ENCODE measurements at regions not wholly inside any gene's neighbourhood (a gene's known extent, or its start where the extent isn't known, plus 50 kb on each side); places are given as distances from the start of the nearest gene placed in this dataset.

- Histone ChIP-seq H3K9ac (ENCODE audit: low read length) (no peak overlapping the region), H3K79me2 (ENCODE audit: insufficient read depth, low read length) (no peaks in the 10 kb centered on the region), H4K20me1 (ENCODE audit: insufficient read depth) (no peaks in the 10 kb centered on the region), H3K4me3 (replicated peaks in 1 of 2; ENCODE audit: low read depth in 1 of 2, low read length in 2 of 2) (no peak overlapping the region), H3K27me3 (ENCODE audit: insufficient read depth, low read length) (no peaks in the 10 kb centered on the region), H3K4me2 (ENCODE audit: low read length) (no peak overlapping the region), H3K36me3 (ENCODE audit: control insufficient read depth in 1 of 2, insufficient read depth in 2 of 2, low read length in 2 of 2) (no peaks in the 10 kb centered on the region), H3K9me2 (ENCODE audit: insufficient read depth) (no peaks in the 10 kb centered on the region; the same call in 1 of the 2 replicates), H3K27ac (ENCODE audit: low read depth, low read length) (no peak overlapping the region), H3K9me3 (ENCODE audit: control insufficient read depth in 1 of 2, insufficient read depth in 1 of 2, low read depth in 1 of 2, low read length in 2 of 2) (no peaks in the 10 kb centered on the region), H2AFZ (ENCODE audit: low read depth, low read length, poor library complexity, severe bottlenecking) (no peak overlapping the region), H3K4me1 (ENCODE audit: control insufficient read depth in 1 of 2, insufficient read depth in 2 of 2, low read length in 2 of 2) (no peaks in the 10 kb centered on the region)
- intact Hi-C loops (cut with micrococcal nuclease): no loop called here
- BruUV-seq (replicated peaks): no TSS peak
- ATAC-seq (no peak), DNase-seq (ENCODE audit: low read depth, low spot score) (no peak)
- CTCF ChIA-PET: no interaction called here
- TF ChIP-seq MAX (IDR thresholded peaks at IDR 0.05) (no peak), ELF1 (IDR thresholded peaks at IDR 0.05; ENCODE audit: borderline replicate concordance, low read depth) (no peak), RAD21 (IDR thresholded peaks at IDR 0.05; ENCODE audit: low read depth) (no peak), ZFX (IDR thresholded peaks at IDR 0.05) (no peak), ZBTB33 (IDR thresholded peaks at IDR 0.05; ENCODE audit: extremely low read depth, insufficient replicate concordance, low read length) (no peak), SIN3A (IDR thresholded peaks at IDR 0.05; ENCODE audit: low read depth) (no peak), POLR2A (IDR thresholded peaks at IDR 0.05; ENCODE audit: borderline replicate concordance, extremely low read depth, insufficient read depth, insufficient read length) (no peak), CTCF (IDR thresholded peaks at IDR 0.05 in 2 of 3, conservative IDR thresholded peaks at IDR 0.05 in 1 of 3; ENCODE audit: borderline replicate concordance in 1 of 3, insufficient read depth in 1 of 3, low read depth in 2 of 3, low read length in 2 of 3) (no peak), ZNF274 (IDR thresholded peaks at IDR 0.05; ENCODE audit: low read depth, low read length) (no peak), POLR2AphosphoS5 (IDR thresholded peaks at IDR 0.05; ENCODE audit: low read depth, low read length) (no peak), EGR1 (IDR thresholded peaks at IDR 0.05; ENCODE audit: low read depth) (no peak), SP1 (IDR thresholded peaks at IDR 0.05; ENCODE audit: low read depth) (no peak), YY1 (IDR thresholded peaks at IDR 0.05; ENCODE audit: extremely low read depth, insufficient replicate concordance, low read depth, low read length) (no peak), CBX3 (IDR thresholded peaks at IDR 0.05; ENCODE audit: low read depth) (no peak)
- RAD21 ChIA-PET (ENCODE audit: low non-redundant PET in 1 of 2, low total read pairs in 2 of 2, uncharacterized antibody in 2 of 2, unreplicated experiment in 2 of 2): no interaction called here
- POLR2A ChIA-PET: no interaction called here
Measured at GRCh38 chr4:117477925-117478324, 392.5 kb upstream of the TRAM1L1 start.

All from HCT116 (cell line).